LNCAP (cell line): ENCODE measurements at regions not wholly inside any gene's neighbourhood (a gene's known extent, or its start where the extent isn't known, plus 50 kb on each side); places are given as distances from the start of the nearest gene placed in this dataset.

Experiments
- CTCF ChIP-seq: fragments of 450-650 bp; IDR thresholded peaks from 2 replicates; pipeline ENCODE4 v1.5.1; 2017; ENCODE audit warnings: mild to moderate bottlenecking

- no peak for TF ChIP-seq CTCF
Observed at GRCh38 chr13:89737051-89737450, 1610.4 kb upstream of the MIR17HG start.

- TF ChIP-seq CTCF = no peak
Observed at GRCh38 chr13:89738072-89738471, 1609.4 kb upstream of the MIR17HG start.

DNA sequence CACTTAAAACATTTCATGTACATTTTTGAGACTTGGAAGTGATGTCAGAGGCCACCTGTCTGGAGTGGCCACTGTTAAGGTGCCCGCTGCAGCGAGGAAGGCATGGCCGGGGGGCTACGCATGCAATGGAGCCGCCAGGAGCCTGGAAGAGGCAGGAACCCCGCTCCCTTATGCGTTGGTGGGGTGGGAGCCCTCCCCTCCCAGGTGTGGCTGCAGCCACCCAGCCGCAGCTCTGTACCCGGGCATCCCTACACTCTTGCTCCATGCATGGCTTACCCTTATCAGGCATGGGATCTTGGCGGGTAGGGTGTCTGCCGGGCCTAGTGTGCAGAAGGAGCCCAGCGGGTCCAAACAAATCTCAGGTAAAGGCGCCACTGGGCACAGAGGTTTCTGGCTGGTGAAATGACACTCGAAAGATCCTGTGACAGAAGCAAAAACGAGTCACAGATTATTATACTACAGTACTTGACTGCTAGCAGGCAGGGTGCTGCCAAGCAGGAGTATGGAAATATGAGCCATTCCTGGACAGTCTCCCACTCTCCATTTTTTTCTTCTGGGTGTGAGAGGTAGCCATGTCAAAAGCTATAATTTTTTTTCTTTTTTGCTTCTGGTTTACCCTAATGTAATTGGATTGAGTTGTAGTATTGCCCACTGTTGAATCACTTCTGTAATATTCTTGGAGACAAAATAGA lies 1606.3 kb upstream of the MIR17HG start:
- no peak for TF ChIP-seq CTCF

- no peak for TF ChIP-seq CTCF
Observed at GRCh38 chr13:89746554-89746953, 1600.9 kb upstream of the MIR17HG start.

- no peak for TF ChIP-seq CTCF
Observed at GRCh38 chr13:89748716-89749115, 1598.8 kb upstream of the MIR17HG start.

DNA sequence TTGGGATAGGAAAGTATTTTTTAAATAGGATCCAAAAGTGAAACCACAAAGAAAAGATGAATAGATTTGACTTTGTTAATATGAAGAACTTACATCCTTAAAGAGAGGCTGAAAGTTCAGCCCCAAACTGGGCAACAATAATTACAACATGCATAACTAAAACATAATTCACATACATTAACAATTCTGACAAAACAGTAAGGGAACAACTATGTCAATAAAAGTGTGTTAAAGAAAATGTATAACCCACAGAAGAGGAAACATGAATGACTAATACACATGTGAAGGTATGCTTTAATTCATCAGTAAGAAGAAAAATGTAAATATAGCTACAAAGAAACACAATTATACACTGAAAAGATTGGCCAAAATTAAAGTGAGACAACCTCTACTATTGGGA lies 1597.6 kb upstream of the MIR17HG start:
- TF ChIP-seq CTCF = no peak

DNA sequence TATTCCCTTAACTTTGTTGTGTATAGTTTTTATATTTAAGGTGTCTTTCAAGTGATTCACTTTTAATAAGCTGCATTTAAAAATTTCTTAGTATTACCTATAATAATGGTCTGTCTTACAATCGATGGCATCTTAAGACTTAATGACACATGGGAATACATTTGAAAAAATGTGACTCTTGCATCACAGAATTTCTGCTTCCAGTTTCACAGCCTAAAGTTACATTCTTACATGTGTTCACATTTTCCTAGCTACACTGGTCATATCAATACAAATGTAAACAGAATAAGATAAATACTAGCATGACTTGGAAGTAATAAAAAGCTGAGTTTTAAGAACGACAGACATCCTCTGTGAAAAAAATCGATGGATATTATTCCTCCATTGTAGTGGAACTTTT lies 1597.1 kb upstream of the MIR17HG start:
- no peak for TF ChIP-seq CTCF

DNA sequence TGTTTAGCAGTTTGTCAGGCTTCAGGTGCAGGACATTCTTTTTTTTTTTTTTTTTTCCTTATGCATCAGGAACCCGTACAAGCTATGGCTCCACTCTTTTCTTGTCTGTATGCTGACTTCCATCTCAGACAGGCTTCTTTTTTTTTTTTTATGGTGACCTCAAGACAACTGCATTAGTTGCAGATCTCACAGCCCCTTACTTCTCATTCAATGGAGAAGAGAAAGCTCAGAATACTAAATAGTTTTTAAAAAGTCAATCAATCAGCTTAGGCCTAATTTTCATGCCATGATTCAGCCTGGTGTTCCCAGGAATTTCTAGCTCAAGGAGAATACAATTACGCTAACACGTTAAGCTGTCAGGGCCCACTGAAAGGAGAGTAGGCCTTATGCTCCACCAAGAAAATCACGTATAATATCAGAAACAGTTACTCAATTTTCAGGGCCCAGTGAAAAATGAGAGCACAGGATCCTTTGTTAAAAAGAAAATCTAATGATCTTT lies 1596.0 kb upstream of the MIR17HG start:
- no peak for TF ChIP-seq CTCF
